ENCODE measurements at regions not wholly inside any gene's neighbourhood (a gene's known extent, or its start where the extent isn't known, plus 50 kb on each side); places are given as distances from the start of the nearest gene placed in this dataset.

DNA sequence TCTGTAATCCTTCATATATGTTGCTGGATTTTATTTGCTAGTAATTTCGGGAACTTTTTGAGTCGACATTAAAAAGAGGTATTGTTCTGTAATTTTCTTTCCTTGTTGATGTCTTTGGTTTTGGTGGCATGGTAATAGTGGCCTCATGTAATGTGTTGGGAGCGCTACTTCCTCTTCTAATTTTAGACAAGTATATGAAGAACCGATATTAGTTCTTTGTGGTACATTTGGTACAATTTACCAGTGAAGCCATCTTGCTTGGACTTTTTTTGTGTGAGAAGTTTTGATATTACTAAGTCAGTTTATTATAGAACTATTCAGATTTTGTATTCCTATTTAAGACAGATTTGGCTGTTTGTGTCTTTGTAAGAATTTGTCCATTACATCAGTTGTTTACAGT lies 669.2 kb upstream of the AADAT start (continued):
- TF ChIP-seq MIER1 (IDR thresholded peaks at IDR 0.05; ENCODE audit: low read depth) (no peak), MITF (IDR thresholded peaks at IDR 0.05) (no peak), ZNF561 (CRISPR knock-in tag; conservative IDR thresholded peaks at IDR 0.05) (no peak)

DNA sequence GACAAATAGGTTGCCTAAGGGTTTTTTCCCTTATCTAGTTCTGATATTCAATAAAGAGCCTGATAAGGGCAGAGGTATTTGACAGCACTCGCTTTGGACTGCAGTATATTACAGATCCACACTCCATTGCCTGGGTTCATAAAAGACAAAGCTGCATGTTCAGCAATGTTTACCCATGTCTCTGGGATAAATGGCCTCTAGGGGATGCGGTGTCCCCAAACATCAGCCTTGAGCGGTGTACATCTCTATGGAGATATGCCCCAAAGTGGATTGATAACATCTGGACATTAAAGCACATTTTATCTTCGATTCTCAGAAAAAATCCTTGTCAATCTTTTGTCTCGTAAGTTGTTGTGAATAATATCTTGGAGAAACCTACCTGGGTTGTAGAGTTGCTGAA lies 660.8 kb upstream of the AADAT start:
- no TSS peak for BruUV-seq (replicated peaks)
- H3K9me1 ChIP-seq (ENCODE audit: control insufficient read depth, insufficient read depth, low read length): no peaks in the 10 kb centered on the region
- 0% methylated on average over 5 of the region's 5 CpGs for WGBS (ENCODE audit: insufficient coverage, low coverage, missing lambda C conversion rate)
- H3K4me1 ChIP-seq (replicated peaks in 1 of 2; ENCODE audit: control insufficient read depth in 2 of 2, insufficient read depth in 2 of 2, low read length in 2 of 2): no peaks in the 10 kb centered on the region
- DNase-seq (ENCODE audit: extremely low read depth in 1 of 4, low spot score in 3 of 4): no peak
- H3K9me3 ChIP-seq (replicated peaks; ENCODE audit: control insufficient read depth, insufficient read depth, low read depth, low read length): 0 out of 2 replicates have a peak, but pooled peaks cover 2% of the 10 kb centered on the region
- ChIA-PET CTCF (ENCODE audit: low intra/inter-chr PET ratio) (no interaction called here), POLR2A (no interaction called here)
- no peak for FAIRE-seq
- intact Hi-C loops (cut with micrococcal nuclease): no loop called here
- in situ Hi-C loops (cut with MboI): no loop called here
- no peak for ATAC-seq
- no peaks in the 10 kb centered on the region for H4K20me1 ChIP-seq (replicated peaks; ENCODE audit: control insufficient read depth, insufficient read depth, low read length)
- H3K36me3 ChIP-seq (ENCODE audit: control insufficient read depth, insufficient read depth, low read length): no peaks in the 10 kb centered on the region
- TF ChIP-seq ZNF174 (CRISPR knock-in tag; IDR thresholded peaks at IDR 0.05): no peak
- TF ChIP-seq IRF2 (CRISPR knock-in tag; IDR thresholded peaks at IDR 0.05): no peak
- TF ChIP-seq GTF2A2 (tag; IDR thresholded peaks at IDR 0.05): no peak
- TF ChIP-seq ZNF507 (tag; conservative IDR thresholded peaks at IDR 0.05): no peak
- no peak for TF ChIP-seq CCAR2 (IDR thresholded peaks at IDR 0.05; ENCODE audit: low read depth, low read length)
- no peak for TF ChIP-seq TAL1 (IDR thresholded peaks at IDR 0.05)
- TF ChIP-seq COPS2 (conservative IDR thresholded peaks at IDR 0.05): no peak
- no peak for TF ChIP-seq ZNF75A (CRISPR knock-in tag; IDR thresholded peaks at IDR 0.05)
- TF ChIP-seq TGIF2 (CRISPR knock-in tag; IDR thresholded peaks at IDR 0.05): no peak
- TF ChIP-seq FOXP4 (CRISPR knock-in tag; IDR thresholded peaks at IDR 0.05; ENCODE audit: borderline replicate concordance): no peak
- no peak for TF ChIP-seq ZNF512 (tag; IDR thresholded peaks at IDR 0.05)
- no peak for TF ChIP-seq ZBED1 (IDR thresholded peaks at IDR 0.05)
- TF ChIP-seq RBM34 (IDR thresholded peaks at IDR 0.05; ENCODE audit: borderline replicate concordance, insufficient read depth, low read length): no peak
- TF ChIP-seq ZNF140 (CRISPR knock-in tag; IDR thresholded peaks at IDR 0.05): no peak
- no peak overlapping the region for H2AFZ ChIP-seq (ENCODE audit: low read depth, low read length)
- no peaks in the 10 kb centered on the region for H3K79me2 ChIP-seq (ENCODE audit: control insufficient read depth, insufficient read depth, low read length)
- H3K9ac ChIP-seq (ENCODE audit: insufficient read depth in 1 of 2, low read depth in 2 of 2, low read length in 2 of 2): no peak overlapping the region
- no peak overlapping the region for H3K27ac ChIP-seq (ENCODE audit: extremely low read depth, low read depth, low read length)
- H3K4me3 ChIP-seq: no peak overlapping the region
- H3K27me3 ChIP-seq (ENCODE audit: control insufficient read depth in 2 of 2, insufficient read depth in 2 of 2, low read length in 2 of 2): no peaks in the 10 kb centered on the region
- no peak overlapping the region for H3K4me2 ChIP-seq (ENCODE audit: insufficient read depth, low read length)

Data from K562 (cell line).